MM.1S (cell line): ENCODE measurements at regions not wholly inside any gene's neighbourhood (a gene's known extent, or its start where the extent isn't known, plus 50 kb on each side); places are given as distances from the start of the nearest gene placed in this dataset.

Experiments used
- CTCF ChIP-seq: fragments of 300-600 bp; sonication (generic); IDR thresholded peaks from 2 replicates; pipeline ENCODE4 v1.5.1; 2016; ENCODE audit warnings: antibody characterized with exemption, low read length, mixed read lengths
- EZH2 ChIP-seq: fragments of 300-600 bp; sonication (generic); optimal IDR thresholded peaks from 2 replicates; pipeline ENCODE3; 2017; ENCODE audit warnings: low read depth, mild to moderate bottlenecking, antibody characterized with exemption, low read length, mixed read lengths

GRCh38 chr1:82927753-82928152, 1071.2 kb downstream of the TTLL7 start:
- TF ChIP-seq CTCF (no peak), EZH2 (no peak)
